HG03432 (cell line): ENCODE measurements at regions not wholly inside any gene's neighbourhood (a gene's known extent, or its start where the extent isn't known, plus 50 kb on each side); places are given as distances from the start of the nearest gene placed in this dataset.

Source experiments
- ATAC-seq: cut with Tn5 transposase; IDR thresholded peaks from one replicate; pipeline ENCODE4 v1.9.1; 2021; ENCODE audit warnings: mild to moderate bottlenecking, moderate library complexity; ENCODE audit not compliant: unreplicated experiment

DNA sequence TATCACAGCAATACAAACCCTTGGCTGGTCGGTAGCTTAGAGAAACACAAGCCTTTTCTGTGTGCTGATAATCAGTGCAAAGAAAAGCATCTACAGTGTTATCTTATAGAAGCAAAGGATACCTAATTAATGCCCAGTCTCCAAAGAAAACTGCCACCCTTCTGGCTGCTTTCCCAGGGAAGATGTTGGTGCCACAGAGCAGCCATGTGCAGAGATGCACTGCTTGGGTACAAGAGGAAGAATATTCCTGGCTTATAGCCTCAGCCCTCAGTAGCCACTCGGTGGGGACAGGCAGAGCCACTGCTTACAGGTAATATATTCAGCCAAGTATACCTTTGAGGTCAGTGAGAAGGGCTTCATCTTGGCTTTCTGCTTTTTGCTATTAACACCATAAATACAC is 185.3 kb downstream of the PCSK1 start:
- ATAC-seq: no peak

DNA sequence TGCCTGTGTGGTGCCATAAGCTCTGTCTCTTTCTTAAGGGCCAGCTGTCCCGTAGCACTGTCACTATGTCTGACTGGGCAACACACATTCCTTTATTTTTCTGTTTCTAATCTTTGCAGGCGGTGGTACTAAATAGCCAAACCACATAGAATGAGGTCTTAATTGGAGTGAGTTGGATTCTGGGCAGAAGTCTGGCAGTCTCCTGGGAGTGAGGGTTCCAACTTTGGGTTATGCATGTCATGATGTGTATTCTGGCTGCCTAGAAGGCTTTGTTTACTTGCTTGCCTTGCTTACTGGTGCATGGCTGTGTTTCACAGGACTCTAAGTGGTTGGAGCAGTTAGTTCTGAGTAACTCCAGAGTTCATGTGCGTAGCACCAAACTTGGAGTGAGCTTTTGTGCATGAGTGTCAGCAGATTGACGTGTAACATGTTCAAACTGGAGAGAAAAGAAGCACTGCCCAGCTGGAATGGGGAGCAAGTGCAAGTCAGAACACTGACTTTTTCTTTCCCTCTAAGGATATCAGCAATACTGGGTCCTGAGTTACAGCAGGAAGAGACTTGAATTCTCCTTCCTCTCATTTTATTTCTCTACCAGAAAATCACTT is 185.8 kb downstream of the PCSK1 start:
- ATAC-seq: no peak

GRCh38 chr5:96245140-96246091 is 187.6 kb downstream of the PCSK1 start:
- no peak for ATAC-seq

- no peak for ATAC-seq
Observed at GRCh38 chr5:96244696-96245095, 188.4 kb downstream of the PCSK1 start.

DNA sequence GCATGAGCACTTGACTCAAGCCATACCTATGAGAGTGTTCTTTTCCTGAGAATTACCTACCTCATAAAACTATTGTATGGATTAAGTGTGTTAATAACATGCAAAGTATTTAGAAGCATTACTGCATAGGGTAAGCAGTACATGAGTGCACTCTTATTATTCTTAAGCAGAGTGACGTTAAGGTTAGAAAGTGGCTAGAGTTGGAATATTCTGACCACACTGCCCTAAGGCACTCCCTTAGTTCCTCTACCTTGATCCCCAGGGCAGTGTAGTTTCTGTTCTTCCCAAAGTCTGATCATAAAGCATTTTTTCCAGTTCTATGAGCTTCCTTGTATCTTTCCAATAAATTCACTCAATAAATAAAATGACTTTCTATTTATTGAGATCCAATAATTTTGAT is 189.2 kb downstream of the PCSK1 start:
- no peak for ATAC-seq

DNA sequence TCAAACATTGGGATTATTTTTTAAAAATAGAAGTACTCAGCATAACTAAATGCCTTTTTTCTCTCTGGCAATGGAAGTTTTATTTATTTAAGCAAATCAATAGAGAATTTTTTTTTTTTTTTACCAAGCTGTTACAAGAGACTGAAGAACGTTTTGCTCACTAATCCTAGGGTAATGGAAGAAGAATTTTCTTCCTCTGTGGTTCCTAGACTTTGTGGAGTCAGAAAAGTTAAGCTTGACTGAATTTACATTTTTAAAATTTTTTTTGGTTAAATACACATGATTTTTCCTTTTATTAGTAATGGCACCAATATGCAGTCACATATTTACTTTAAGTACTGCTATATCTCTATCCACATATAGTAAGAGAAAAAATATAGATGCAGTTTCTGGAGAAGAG is 189.8 kb downstream of the PCSK1 start:
- ATAC-seq: no peak

DNA sequence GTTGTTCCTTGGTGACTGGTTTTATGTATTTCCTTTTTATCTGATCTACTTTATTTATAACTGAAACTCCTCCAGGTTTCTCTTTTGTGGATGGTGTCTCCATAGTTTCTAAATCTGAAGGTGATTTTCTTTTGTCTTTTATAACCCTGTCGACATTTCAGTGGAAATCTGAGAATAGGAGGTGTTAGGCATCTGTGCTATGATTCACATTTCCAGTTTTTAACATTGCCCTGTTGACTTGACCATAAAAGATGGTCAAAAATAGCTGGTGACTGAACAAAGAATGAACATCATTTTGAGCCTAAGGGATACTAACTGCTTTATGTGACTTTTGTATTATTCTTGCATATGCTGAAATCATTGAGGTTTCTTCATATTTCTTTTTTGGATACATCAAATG is 190.5 kb downstream of the PCSK1 start:
- ATAC-seq: no peak

GRCh38 chr5:96236831-96237230 is 196.2 kb downstream of the PCSK1 start:
- ATAC-seq: no peak

DNA sequence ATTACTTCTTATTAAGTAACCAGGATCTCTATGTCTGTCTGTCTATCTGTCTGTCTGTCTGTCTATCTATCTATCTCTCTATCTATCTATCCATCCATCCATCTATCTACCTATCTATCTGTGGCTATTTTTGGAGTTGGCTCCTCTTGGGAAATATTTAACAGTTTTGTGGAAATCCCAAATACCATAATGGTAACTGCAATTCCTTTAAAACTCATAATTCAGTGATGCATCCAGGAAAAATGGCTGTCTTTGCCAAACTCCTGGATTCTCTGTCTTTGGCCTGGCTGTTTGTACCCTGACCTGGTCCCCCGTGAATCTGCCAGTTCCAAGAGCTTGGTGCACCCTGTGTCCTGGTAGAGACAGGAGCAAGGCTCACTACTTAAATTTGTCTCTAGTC is 197.0 kb downstream of the PCSK1 start:
- no peak for ATAC-seq

GRCh38 chr5:96235008-96235910 is 197.8 kb downstream of the PCSK1 start:
- ATAC-seq: no peak

GRCh38 chr5:96232602-96233001 is 200.4 kb downstream of the PCSK1 start:
- no peak for ATAC-seq

DNA sequence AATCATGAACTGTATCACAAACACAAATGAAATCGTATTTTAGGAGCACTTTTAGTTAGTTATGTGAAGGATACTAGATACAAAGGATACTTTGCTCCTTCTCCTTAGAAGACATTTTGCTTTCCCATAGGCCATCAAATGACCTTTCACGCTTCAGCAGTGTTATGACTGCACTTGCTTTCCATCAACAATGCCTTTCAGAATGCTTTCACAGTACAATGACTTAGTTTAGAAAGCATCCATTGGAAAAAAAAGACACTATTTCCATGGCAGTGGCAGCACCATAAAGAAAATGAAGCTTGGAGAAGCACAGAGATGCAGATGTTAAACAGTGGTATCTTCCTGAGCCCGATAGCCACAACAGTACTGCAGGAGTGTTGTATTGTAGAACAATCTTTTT is 203.9 kb downstream of the PCSK1 start:
- no peak for ATAC-seq

- no peak for ATAC-seq
Observed at GRCh38 chr5:96228408-96228807, 204.6 kb downstream of the PCSK1 start.

DNA sequence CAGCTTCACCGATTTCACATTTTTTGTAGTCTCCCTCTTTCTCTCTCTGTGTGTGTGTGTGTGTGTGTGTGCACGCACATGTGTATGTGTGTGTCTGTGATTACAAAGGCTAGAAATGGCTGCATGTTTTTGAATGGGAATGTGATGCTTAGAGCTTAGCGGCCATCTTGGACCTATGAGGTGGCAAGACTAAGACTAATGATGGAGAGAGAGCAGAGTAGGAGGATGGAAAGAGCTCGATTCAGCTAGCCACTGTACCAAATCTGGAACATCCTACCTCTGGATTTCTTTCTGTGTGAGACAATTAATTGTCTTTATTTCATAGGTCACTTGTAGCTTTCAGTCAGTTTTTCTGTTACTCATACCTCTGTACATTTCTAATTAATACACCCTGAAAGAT is 205.1 kb downstream of the PCSK1 start:
- no peak for ATAC-seq

DNA sequence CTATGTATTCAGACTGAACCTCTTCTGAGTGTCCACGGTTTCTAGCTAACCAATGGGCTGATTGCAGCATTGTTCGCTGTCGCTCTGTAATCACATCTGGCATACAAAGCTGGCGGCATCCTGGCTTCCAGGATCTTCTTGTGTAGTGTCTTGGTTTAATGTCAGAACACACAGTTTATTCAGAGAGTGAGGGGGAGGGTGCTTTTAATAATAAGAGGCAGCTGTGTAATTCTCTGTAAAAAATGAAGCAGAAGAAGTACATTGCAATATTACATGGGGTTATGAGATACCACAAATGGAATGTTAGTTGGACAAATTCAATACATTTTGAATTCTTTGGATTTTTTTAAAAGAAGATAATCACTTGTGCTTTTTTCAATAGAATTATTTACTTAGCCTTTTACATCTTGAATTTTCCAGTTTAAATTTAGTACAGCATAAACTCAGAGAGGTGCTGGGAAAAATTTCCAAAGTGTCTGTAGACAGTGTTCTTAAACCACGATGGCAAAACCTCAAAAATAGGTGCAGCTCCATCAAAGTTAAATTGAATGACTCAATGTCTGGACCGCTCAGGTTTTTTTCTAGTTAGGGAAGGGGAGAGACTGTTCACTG is 206.0 kb downstream of the PCSK1 start:
- ATAC-seq: no peak

DNA sequence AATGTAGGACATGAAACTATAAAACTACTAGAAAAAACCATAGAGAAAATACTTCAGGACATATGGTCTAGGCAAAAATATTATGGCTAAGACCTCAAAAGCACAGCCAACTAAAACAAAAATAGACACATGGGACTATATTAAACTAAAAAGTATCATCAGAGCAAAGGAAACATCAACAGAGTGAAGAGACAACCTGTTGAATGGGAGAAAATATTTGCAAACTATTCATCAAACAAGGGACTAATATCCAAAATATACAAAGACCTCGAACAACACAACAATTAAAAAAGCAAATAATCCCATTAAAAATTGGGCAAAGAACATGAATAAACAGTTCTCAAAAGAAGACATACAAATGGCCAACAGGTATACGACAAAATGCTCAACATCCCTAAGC is 210.9 kb downstream of the PCSK1 start:
- no peak for ATAC-seq

DNA sequence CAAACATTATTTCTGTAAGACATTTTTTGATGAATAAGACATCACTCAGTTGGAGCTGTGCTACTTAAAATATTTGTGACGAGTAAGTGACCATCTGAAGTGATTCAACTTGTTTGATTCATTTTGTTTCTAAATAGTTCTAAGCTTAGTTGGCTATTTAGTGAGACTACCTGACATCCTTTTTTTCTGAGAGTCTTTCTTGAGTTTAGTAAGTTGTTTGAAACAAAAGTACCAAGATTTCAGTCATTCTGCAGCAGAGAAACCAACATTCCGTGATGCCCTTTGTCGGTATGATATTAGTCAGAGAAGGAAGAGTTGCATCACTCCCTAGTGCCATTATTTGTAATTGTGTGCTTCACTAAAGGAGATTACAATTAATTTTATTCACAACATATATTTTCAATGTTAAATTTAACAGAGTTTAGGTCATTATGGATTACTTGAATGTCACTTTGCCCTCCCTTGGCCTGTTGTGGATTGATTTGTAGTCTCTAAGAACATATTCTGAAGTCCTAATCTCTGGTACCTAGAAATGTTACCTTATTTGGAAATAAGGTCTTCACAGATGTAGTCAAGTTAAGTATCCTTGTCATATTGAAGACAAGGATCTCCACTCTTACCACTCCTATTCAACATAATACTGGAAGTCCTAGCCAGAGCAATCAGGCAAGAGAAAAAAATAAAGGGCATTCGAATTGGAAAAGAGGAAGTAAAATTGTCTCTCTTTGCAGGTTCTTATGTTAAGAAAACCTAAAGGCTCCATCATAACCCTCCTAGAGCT is 212.2 kb downstream of the PCSK1 start:
- ATAC-seq: peak; percentile 71

- no peak for ATAC-seq
Observed at GRCh38 chr5:96219580-96220281, 213.3 kb downstream of the PCSK1 start.

GRCh38 chr5:96218653-96219052 is 214.4 kb downstream of the PCSK1 start:
- no peak for ATAC-seq
